Small intestine (tissue), 7 donors: ENCODE measurements at regions not wholly inside any gene's neighbourhood (a gene's known extent, or its start where the extent isn't known, plus 50 kb on each side); places are given as distances from the start of the nearest gene placed in this dataset.

Source experiments
- DNase-seq, 2 donors: peaks; one replicate each; pipeline versions ENCODE4 v3.0.0 to v3.0.0-alpha.2; 2013
- FAIRE-seq: peaks from 2 replicates; lab custom pipeline; 2012; peaks lifted over from hg19 to GRCh38; lab: Jason Lieb, UNC
- H3K27ac ChIP-seq, 3 donors: one replicate each; pipeline ENCODE4 v1.5.1; 2013; ENCODE audit warnings: low read length in 2 of 3, mild to moderate bottlenecking in 2 of 3, control low read depth in 1 of 3, inconsistent platforms in 1 of 3, low read depth in 1 of 3, moderate library complexity in 1 of 3
- H3K27me3 ChIP-seq, 3 donors: one replicate each; pipeline ENCODE4 v1.6.1; 2013; ENCODE audit warnings: low read length in 3 of 3, inconsistent platforms in 1 of 3; ENCODE audit not compliant: control insufficient read depth in 3 of 3, insufficient read depth in 3 of 3
- H3K36me3 ChIP-seq, 3 donors: one replicate each; pipeline ENCODE4 v1.6.1; 2013; ENCODE audit warnings: low read length in 3 of 3, inconsistent platforms in 1 of 3, low read depth in 1 of 3, mild to moderate bottlenecking in 1 of 3, moderate library complexity in 1 of 3; ENCODE audit not compliant: control insufficient read depth in 3 of 3, insufficient read depth in 2 of 3
- H3K4me1 ChIP-seq, 3 donors: one replicate each; pipeline ENCODE4 v1.6.1; 2013; ENCODE audit warnings: low read length in 2 of 3, inconsistent platforms in 1 of 3, low read depth in 1 of 3, mild to moderate bottlenecking in 1 of 3, moderate library complexity in 1 of 3; ENCODE audit not compliant: control insufficient read depth in 3 of 3, insufficient read depth in 2 of 3
- H3K4me3 ChIP-seq, 3 donors: one replicate each; pipeline ENCODE4 v1.5.1; 2013; ENCODE audit warnings: low read length in 3 of 3, control low read depth in 1 of 3, inconsistent platforms in 1 of 3, low read depth in 1 of 3, mild to moderate bottlenecking in 1 of 3, moderate library complexity in 1 of 3
- H3K9me3 ChIP-seq, 2 donors: one replicate each; pipeline ENCODE4 v1.6.1; 2013; ENCODE audit warnings: low read depth in 1 of 2, low read length in 1 of 2; ENCODE audit not compliant: control insufficient read depth in 2 of 2, insufficient read depth in 1 of 2
- WGBS, 3 donors: extraction: QIAGEN DNeasy Blood & Tissue Kit; methylation state at CpG; one replicate each; pipeline ENCODE4 v1.1.7; 2013; 5-methylcytosine and 5-hydroxymethylcytosine counted together
- donor health status: healthy with polysubstance abuse.
- donor health status: control.
- donor health status: control.
- donor health status: Bipolar disorder and iron deficiency.
- donor health status: healthy.

DNA sequence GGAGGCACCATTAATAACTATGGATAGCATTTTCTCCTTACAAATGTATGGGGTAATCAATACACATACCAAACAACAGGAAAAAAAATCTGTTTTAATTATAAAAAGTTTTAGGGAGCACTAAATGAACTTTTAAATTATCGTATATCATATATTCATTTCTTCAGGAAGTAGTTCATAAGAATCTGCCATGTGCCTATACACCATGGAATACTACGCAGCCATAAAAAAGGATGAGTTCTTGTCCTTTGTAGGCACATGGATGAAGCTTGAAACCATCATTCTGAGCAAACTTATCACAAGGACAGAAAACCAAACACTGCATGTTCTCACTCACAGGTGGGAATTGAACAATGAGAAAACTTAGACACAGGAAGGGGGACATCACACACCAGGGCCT lies 162.1 kb upstream of the RASA1 start:
- H3K9me3 ChIP-seq = no peaks in the 10 kb centered on the region
- no peak for FAIRE-seq
- H3K36me3 ChIP-seq = no peaks in the 10 kb centered on the region
- H3K4me1 ChIP-seq = no peaks in the 10 kb centered on the region
- no peaks in the 10 kb centered on the region for H3K27me3 ChIP-seq
- DNase-seq = no peak
- H3K4me3 ChIP-seq = no peak overlapping the region
- 45 to 76% (median 50%) methylated on average over 2 of the region's 2 CpGs for WGBS, 3 donors
- no peak overlapping the region for H3K27ac ChIP-seq

DNA sequence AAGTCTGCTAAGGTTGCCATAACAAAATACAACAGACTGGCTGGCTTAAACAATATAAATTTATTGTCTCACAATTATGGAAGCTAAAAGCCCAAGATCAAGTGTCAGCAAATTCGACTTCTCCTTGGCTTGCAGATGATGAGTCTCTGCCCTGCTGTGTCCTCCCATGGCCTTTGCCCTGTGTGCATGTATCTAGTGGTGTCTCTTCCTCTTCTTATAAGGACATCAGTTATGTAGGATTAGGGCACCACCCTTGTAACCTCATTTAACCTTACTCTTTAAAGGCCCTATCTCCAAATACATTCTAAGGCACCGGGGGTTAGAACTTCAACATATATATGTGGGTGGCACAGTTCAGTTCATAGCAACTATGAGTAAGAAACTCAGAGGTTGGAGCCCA lies 157.9 kb upstream of the RASA1 start:
- FAIRE-seq (no peak), DNase-seq (no peak)
- no peaks in the 10 kb centered on the region for H3K36me3 ChIP-seq
- H3K4me1 ChIP-seq = no peaks in the 10 kb centered on the region
- H3K27ac ChIP-seq = no peak overlapping the region
- no peak overlapping the region for H3K4me3 ChIP-seq
- no peaks in the 10 kb centered on the region for H3K27me3 ChIP-seq
- WGBS, 3 donors = 79 to 88% (median 84%) methylated on average over 2 of the region's 2 CpGs
- H3K9me3 ChIP-seq = no peaks in the 10 kb centered on the region

DNA sequence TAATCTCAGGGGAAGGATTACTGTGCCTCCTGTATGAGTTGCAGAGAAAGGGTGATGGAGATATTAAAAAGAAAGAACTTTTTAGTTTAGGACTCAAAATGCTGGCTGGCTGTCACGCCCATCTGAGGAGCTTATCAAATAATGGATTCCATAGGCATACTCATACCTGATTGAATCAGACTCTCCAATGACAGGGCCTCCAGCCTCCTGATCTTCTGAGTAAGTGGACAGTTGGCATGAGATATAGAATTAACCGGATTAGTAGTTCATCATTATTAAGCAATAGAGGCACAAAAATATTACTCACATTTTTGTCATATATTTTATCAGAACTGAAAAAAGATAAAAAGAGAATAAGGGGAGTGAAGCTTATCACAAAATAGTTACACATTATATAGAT lies 157.0 kb upstream of the RASA1 start:
- Histone ChIP-seq H3K4me1 (no peaks in the 10 kb centered on the region), H3K27me3 (no peaks in the 10 kb centered on the region), H3K27ac (no peak overlapping the region), H3K4me3 (no peak overlapping the region), H3K36me3 (no peaks in the 10 kb centered on the region), H3K9me3 (no peaks in the 10 kb centered on the region)
- FAIRE-seq = no peak
- no peak for DNase-seq
- 49 to 91% (median 69%) methylated on average over 2 of the region's 2 CpGs for WGBS, 3 donors

DNA sequence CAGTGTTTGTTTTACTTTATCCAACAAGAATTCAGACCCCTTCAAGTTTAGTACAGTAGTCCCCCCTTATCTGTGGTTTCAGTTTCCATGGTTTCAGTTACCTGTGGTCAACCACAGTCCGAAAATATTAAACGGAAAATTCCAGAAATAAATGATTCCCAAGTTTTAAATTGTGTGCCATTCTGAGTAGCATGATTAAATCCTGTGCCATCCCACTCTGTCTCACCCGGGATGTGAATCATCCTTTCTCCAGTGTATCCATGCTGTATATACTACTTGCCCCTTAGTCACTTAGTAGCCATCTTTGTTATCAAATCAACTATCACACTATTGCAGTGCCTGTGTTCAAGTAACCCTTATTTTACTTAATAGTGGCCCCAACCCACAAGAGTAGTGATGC lies 153.8 kb upstream of the RASA1 start:
- Histone ChIP-seq H3K36me3 (no peaks in the 10 kb centered on the region), H3K9me3 (no peaks in the 10 kb centered on the region), H3K27ac (no peak overlapping the region), H3K4me3 (no peak overlapping the region), H3K4me1 (no peaks in the 10 kb centered on the region), H3K27me3 (no peaks in the 10 kb centered on the region)
- DNase-seq (no peak), FAIRE-seq (no peak)
- WGBS, 3 donors = 74 to 78% (median 76%) methylated on average over 3 of the region's 3 CpGs

DNA sequence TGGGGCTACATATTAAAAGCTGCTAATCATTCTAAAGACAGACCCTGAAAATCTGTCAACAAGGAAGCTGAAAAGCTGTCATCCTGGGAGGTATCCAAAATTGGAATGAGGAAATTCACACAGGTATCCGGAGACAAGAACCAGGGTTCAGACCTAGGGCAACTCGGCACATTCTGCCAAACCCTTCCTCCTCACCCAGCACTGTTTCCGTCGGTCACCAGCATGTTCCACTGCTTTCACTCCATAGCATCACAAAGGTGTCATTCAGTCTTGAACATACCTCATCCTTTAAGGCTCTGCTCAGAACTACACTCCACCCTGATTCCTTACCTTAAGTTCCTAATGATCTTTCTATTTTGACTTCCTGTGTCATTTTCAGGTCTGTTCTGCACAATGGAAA lies 153.1 kb upstream of the RASA1 start:
- WGBS, 3 donors = 75 to 88% (median 82%) methylated on average over 4 of the region's 4 CpGs
- FAIRE-seq = no peak

DNA sequence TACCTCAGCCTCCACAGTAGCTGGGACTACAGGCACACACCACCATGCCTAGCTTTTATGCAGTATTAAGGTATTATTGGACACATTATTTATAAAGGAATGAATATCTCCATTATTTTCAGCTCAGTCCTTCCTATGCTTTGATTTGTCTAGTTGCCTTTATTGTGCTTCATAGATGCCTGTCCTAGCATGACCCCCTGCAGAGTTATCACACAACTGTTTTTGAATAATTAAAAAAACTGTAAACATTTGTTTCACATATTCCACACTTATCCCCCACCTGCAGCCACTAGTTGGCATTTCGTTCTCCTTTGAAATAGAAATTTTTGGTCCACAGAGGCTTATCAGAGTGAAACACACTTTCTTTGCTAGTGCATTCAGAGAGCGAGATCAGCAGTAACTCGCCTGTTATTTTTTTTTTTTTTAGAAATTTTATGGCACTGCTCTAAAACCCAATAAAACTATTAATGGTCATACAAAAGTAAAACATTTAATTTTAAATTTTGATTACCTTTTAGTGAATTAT lies 151.8 kb upstream of the RASA1 start:
- no peak for FAIRE-seq
- DNase-seq = no peak
- Histone ChIP-seq H3K27me3 (no peaks in the 10 kb centered on the region), H3K27ac (no peak overlapping the region), H3K4me1 (peaks cover 0 to 5% (median 0%) of the 10 kb centered on the region in 3 donors), H3K36me3 (no peaks in the 10 kb centered on the region), H3K4me3 (no peak overlapping the region), H3K9me3 (no peaks in the 10 kb centered on the region)
- 60 to 73% (median 65%) methylated on average over 3 of the region's 3 CpGs for WGBS, 3 donors

More for the DNA sequence above, 153.1 kb upstream of the RASA1 start:
- DNase-seq = no peak
- H3K4me3 ChIP-seq = no peak overlapping the region
- no peaks in the 10 kb centered on the region for H3K36me3 ChIP-seq
- no peak overlapping the region for H3K27ac ChIP-seq
- H3K27me3 ChIP-seq = no peaks in the 10 kb centered on the region
- H3K4me1 ChIP-seq = no peaks in the 10 kb centered on the region
- no peaks in the 10 kb centered on the region for H3K9me3 ChIP-seq

DNA sequence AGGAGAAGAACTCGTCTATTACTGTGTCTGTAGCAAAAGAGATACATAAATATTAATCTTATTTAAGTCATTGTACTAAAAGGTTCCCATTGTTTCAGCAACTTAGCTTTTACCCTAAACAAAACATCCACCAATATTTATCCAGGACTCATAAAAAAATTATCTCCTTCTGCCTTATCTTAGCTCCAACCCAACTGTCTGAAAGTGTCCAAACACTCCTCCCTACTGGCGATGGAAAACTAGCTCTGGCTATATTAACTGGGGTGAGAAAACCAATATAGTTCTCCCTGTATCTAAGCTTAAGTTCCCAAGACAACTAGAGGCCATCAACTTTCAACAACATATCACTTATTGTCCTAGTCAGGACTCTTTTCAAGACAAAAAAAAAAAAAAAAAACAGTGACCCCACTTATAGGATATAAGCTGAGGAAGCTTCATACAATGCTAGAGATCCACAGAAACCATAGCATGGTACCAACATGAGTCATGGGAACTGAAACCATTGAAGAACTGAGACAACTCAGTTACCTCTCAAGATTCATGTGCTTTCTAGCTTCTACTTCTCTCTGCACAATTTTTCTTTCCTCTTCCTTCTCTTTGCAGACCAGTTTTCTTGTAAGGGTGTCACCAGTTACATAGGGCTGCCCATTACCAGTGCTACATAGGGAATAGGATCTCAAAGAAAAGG lies 150.7 kb upstream of the RASA1 start:
- no peaks in the 10 kb centered on the region for H3K36me3 ChIP-seq
- no peak for FAIRE-seq
- 50 to 67% (median 52%) methylated on average over 2 of the region's 2 CpGs for WGBS, 3 donors

DNA sequence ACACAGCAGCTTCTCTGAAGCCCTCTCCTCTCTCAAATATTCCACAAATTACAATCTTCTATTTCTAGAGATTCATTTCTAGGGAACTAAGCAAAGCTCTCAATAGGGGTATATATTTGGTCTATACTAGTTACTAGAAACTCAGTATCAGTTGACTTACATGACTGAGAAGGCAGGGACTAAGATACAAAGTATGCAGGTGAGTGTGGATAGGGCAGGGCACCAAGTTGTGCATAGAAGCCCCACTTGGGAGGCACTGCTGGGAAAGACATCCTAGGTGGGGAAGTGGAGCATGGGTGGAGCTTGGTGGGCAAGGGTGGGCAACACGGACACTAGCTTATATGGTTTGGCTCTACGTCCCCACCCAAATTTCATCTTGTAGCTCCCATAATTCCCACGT lies 148.1 kb upstream of the RASA1 start:
- no peak overlapping the region for H3K4me3 ChIP-seq
- no peaks in the 10 kb centered on the region for H3K27me3 ChIP-seq
- FAIRE-seq (no peak), DNase-seq (no peak)
- no peak overlapping the region for H3K27ac ChIP-seq
- peaks cover 0 to 5% (median 0%) of the 10 kb centered on the region in 3 donors for H3K4me1 ChIP-seq
- 92 to 96% (median 96%) methylated on average over 3 of the region's 3 CpGs for WGBS, 3 donors
- H3K9me3 ChIP-seq = no peaks in the 10 kb centered on the region
- no peaks in the 10 kb centered on the region for H3K36me3 ChIP-seq

More for the DNA sequence above, 150.7 kb upstream of the RASA1 start:
- peaks cover 0 to 5% (median 0%) of the 10 kb centered on the region in 3 donors for H3K4me1 ChIP-seq
- no peaks in the 10 kb centered on the region for H3K27me3 ChIP-seq
- no peak for DNase-seq
- no peak overlapping the region for H3K27ac ChIP-seq
- H3K4me3 ChIP-seq = no peak overlapping the region
- no peaks in the 10 kb centered on the region for H3K9me3 ChIP-seq
